SK-N-MC (cell line): ENCODE measurements at regions not wholly inside any gene's neighbourhood (a gene's known extent, or its start where the extent isn't known, plus 50 kb on each side); places are given as distances from the start of the nearest gene placed in this dataset.

Experiments
- DNase-seq: peaks from one replicate; pipeline ENCODE4 v3.0.0-alpha.2; 2011; ENCODE audit warnings: low read depth, low spot score
- H3K27ac ChIP-seq: fragments of 200-600 bp; sonication (generic); 2 replicates; pipeline ENCODE4 v1.5.1; 2016; ENCODE audit warnings: mixed run types
- H3K36me3 ChIP-seq: fragments of 200-600 bp; sonication (generic); 2 replicates; pipeline ENCODE4 v1.6.1; 2017; ENCODE audit warnings: antibody characterized with exemption, low read length, mixed read lengths; ENCODE audit not compliant: insufficient read depth
- H3K4me3 ChIP-seq: fragments of 200-600 bp; sonication (generic); 2 replicates; pipeline ENCODE4 v1.5.1; 2016
- H3K9ac ChIP-seq: fragments of 200-600 bp; sonication (generic); 2 replicates; pipeline ENCODE4 v1.8.0; 2017; ENCODE audit warnings: mixed run types, mixed read lengths; ENCODE audit not compliant: insufficient read length
- H3K9me3 ChIP-seq: fragments of 200-600 bp; sonication (generic); 2 replicates; pipeline ENCODE4 v1.6.1; 2017; ENCODE audit warnings: low read depth, mild to moderate bottlenecking, antibody characterized with exemption, low read length, moderate library complexity, mixed read lengths
- EZH2 ChIP-seq: fragments of 200-600 bp; sonication (generic); IDR thresholded peaks from one replicate; pipeline ENCODE4 v1.6.1; 2017; ENCODE audit warnings: antibody characterized with exemption
- FOXP2 ChIP-seq: optimal IDR thresholded peaks from 2 replicates; pipeline ENCODE3; 2011; ENCODE audit warnings: mild to moderate bottlenecking, moderate library complexity; ENCODE audit not compliant: insufficient read depth; ENCODE audit errors: extremely low read length, control extremely low read depth
- POLR2AphosphoS5 ChIP-seq: IDR thresholded peaks from 2 replicates; pipeline ENCODE4 v1.6.1; 2012; ENCODE audit warnings: mild to moderate bottlenecking, low read depth, low read length, borderline replicate concordance

- Histone ChIP-seq H3K9ac (no peak overlapping the region), H3K36me3 (no peaks in the 10 kb centered on the region), H3K4me3 (no peak overlapping the region), H3K9me3 (no peaks in the 10 kb centered on the region), H3K27ac (no peak overlapping the region)
- TF ChIP-seq POLR2AphosphoS5 = no peak
- no peak for TF ChIP-seq EZH2
- no peak for TF ChIP-seq FOXP2
- no peak for DNase-seq
Measured at GRCh38 chr18:23311351-23312121, 141.6 kb upstream of the RIOK3 start.

GRCh38 chr18:23313379-23313778 is 139.7 kb upstream of the RIOK3 start:
- Histone ChIP-seq H3K4me3 (no peak overlapping the region), H3K9ac (no peak overlapping the region), H3K27ac (no peak overlapping the region), H3K36me3 (no peaks in the 10 kb centered on the region), H3K9me3 (no peaks in the 10 kb centered on the region)
- TF ChIP-seq FOXP2 (no peak), POLR2AphosphoS5 (no peak), EZH2 (no peak)
- no peak for DNase-seq

GRCh38 chr18:23314672-23315071 is 138.4 kb upstream of the RIOK3 start:
- no peaks in the 10 kb centered on the region for H3K9me3 ChIP-seq
- no peak for TF ChIP-seq POLR2AphosphoS5
- TF ChIP-seq EZH2 = no peak
- TF ChIP-seq FOXP2 = no peak
- no peaks in the 10 kb centered on the region for H3K36me3 ChIP-seq
- no peak overlapping the region for H3K9ac ChIP-seq
- DNase-seq = no peak
- H3K27ac ChIP-seq = no peak overlapping the region
- H3K4me3 ChIP-seq = no peak overlapping the region

GRCh38 chr18:23316316-23316715 is 136.8 kb upstream of the RIOK3 start:
- no peak overlapping the region for H3K9ac ChIP-seq
- no peak overlapping the region for H3K4me3 ChIP-seq
- H3K27ac ChIP-seq = no peak overlapping the region
- H3K9me3 ChIP-seq = no peaks in the 10 kb centered on the region
- no peak for DNase-seq
- TF ChIP-seq FOXP2 = no peak
- TF ChIP-seq EZH2 = no peak
- TF ChIP-seq POLR2AphosphoS5 = no peak
- H3K36me3 ChIP-seq = no peaks in the 10 kb centered on the region

GRCh38 chr18:23316988-23317387 is 136.1 kb upstream of the RIOK3 start:
- TF ChIP-seq POLR2AphosphoS5 (no peak), EZH2 (no peak), FOXP2 (no peak)

GRCh38 chr18:23317975-23318675 is 135.0 kb upstream of the RIOK3 start:
- Histone ChIP-seq H3K9me3 (no peaks in the 10 kb centered on the region), H3K4me3 (no peak overlapping the region), H3K27ac (no peak overlapping the region), H3K36me3 (no peaks in the 10 kb centered on the region), H3K9ac (no peak overlapping the region)
- TF ChIP-seq FOXP2 (no peak), EZH2 (no peak), POLR2AphosphoS5 (no peak)
- no peak for DNase-seq

More at GRCh38 chr18:23316988-23317387, 136.1 kb upstream of the RIOK3 start:
- Histone ChIP-seq H3K9me3 (no peaks in the 10 kb centered on the region), H3K9ac (no peak overlapping the region), H3K4me3 (no peak overlapping the region), H3K36me3 (no peaks in the 10 kb centered on the region), H3K27ac (no peak overlapping the region)
- no peak for DNase-seq

GRCh38 chr18:23320709-23321236 is 132.3 kb upstream of the RIOK3 start:
- H3K4me3 ChIP-seq = no peak overlapping the region
- no peaks in the 10 kb centered on the region for H3K36me3 ChIP-seq
- no peaks in the 10 kb centered on the region for H3K9me3 ChIP-seq
- no peak for DNase-seq
- no peak overlapping the region for H3K27ac ChIP-seq
- TF ChIP-seq EZH2 (no peak), FOXP2 (no peak), POLR2AphosphoS5 (no peak)
- H3K9ac ChIP-seq = no peak overlapping the region

GRCh38 chr18:23321996-23322395 is 131.1 kb upstream of the RIOK3 start:
- no peak for DNase-seq
- TF ChIP-seq FOXP2 = no peak
- no peak for TF ChIP-seq EZH2
- no peak for TF ChIP-seq POLR2AphosphoS5
- Histone ChIP-seq H3K36me3 (no peaks in the 10 kb centered on the region), H3K9me3 (no peaks in the 10 kb centered on the region), H3K27ac (no peak overlapping the region), H3K4me3 (no peak overlapping the region), H3K9ac (no peak overlapping the region)
